Neural cell (in vitro differentiated cells): ENCODE measurements at regions not wholly inside any gene's neighbourhood (a gene's known extent, or its start where the extent isn't known, plus 50 kb on each side); places are given as distances from the start of the nearest gene placed in this dataset.

ENCODE experiments used
- EP300 ChIP-seq: fragments of 450-650 bp; conservative IDR thresholded peaks from 2 replicates; pipeline ENCODE4 v1.6.1; 2014; ENCODE audit warnings: antibody characterized with exemption, mild to moderate bottlenecking, moderate library complexity; ENCODE audit not compliant: poor library complexity, severe bottlenecking
- EZH2 ChIP-seq: fragments of 200-600, 300-800 bp; shearing (Covaris generic), sonication (generic); IDR thresholded peaks from 2 replicates; pipeline ENCODE4 v1.6.1; 2014; ENCODE audit warnings: antibody characterized with exemption, low read length, borderline replicate concordance, mild to moderate bottlenecking; ENCODE audit not compliant: insufficient read depth, poor library complexity, severe bottlenecking
- POLR2AphosphoS5 ChIP-seq: IDR thresholded peaks from 2 replicates; pipeline ENCODE4 v1.6.1; 2012
- RAD21 ChIP-seq: fragments of 450-650 bp; conservative IDR thresholded peaks from 2 replicates; pipeline ENCODE4 v1.6.1; 2014; ENCODE audit warnings: antibody characterized with exemption, mild to moderate bottlenecking, moderate library complexity
- SMC3 ChIP-seq: fragments of 450-650 bp; conservative IDR thresholded peaks from 2 replicates; pipeline ENCODE4 v1.6.1; 2014; ENCODE audit warnings: antibody characterized with exemption, mild to moderate bottlenecking, moderate library complexity; ENCODE audit not compliant: poor library complexity
- TAF1 ChIP-seq: IDR thresholded peaks from 2 replicates; pipeline ENCODE4 v1.6.1; 2012; ENCODE audit warnings: low read depth
- TF ChIP-seq, protein P1 (sequence below): fragments of 450-650 bp; IDR thresholded peaks from 2 replicates; pipeline ENCODE4 v1.5.1; 2014; ENCODE audit warnings: antibody characterized with exemption, mild to moderate bottlenecking, moderate library complexity; ENCODE audit not compliant: poor library complexity, severe bottlenecking
- TF ChIP-seq, protein P2 (sequence below): IDR thresholded peaks from 2 replicates; pipeline ENCODE4 v1.6.1; 2012; ENCODE audit warnings: borderline replicate concordance

DNA sequence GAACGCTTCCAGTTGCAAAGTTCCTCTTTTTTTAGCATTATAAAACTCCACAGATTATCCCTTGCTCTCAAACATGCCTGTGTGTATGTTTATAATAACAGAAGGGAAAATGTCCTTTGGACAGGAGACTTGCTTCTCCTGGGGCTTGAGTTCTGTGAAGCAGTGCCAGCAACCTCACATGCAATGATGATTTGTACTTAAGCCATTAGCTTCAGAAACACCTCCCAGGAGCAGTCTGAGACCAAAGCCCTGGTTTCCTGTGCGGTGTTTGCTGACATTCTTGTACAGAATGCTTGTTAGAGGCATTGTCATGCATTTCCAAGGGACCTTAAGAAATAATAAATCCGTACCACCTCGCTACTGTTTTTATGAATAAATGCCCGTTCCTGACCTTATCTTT is 752.8 kb downstream of the CBLN4 start:
- TF ChIP-seq EZH2 (no peak), SMC3 (no peak), POLR2AphosphoS5 (no peak), TAF1 (no peak), EP300 (no peak), RAD21 (no peak)
- TF ChIP-seq, protein P1, sequence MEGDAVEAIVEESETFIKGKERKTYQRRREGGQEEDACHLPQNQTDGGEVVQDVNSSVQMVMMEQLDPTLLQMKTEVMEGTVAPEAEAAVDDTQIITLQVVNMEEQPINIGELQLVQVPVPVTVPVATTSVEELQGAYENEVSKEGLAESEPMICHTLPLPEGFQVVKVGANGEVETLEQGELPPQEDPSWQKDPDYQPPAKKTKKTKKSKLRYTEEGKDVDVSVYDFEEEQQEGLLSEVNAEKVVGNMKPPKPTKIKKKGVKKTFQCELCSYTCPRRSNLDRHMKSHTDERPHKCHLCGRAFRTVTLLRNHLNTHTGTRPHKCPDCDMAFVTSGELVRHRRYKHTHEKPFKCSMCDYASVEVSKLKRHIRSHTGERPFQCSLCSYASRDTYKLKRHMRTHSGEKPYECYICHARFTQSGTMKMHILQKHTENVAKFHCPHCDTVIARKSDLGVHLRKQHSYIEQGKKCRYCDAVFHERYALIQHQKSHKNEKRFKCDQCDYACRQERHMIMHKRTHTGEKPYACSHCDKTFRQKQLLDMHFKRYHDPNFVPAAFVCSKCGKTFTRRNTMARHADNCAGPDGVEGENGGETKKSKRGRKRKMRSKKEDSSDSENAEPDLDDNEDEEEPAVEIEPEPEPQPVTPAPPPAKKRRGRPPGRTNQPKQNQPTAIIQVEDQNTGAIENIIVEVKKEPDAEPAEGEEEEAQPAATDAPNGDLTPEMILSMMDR = no peak
- TF ChIP-seq, protein P2, sequence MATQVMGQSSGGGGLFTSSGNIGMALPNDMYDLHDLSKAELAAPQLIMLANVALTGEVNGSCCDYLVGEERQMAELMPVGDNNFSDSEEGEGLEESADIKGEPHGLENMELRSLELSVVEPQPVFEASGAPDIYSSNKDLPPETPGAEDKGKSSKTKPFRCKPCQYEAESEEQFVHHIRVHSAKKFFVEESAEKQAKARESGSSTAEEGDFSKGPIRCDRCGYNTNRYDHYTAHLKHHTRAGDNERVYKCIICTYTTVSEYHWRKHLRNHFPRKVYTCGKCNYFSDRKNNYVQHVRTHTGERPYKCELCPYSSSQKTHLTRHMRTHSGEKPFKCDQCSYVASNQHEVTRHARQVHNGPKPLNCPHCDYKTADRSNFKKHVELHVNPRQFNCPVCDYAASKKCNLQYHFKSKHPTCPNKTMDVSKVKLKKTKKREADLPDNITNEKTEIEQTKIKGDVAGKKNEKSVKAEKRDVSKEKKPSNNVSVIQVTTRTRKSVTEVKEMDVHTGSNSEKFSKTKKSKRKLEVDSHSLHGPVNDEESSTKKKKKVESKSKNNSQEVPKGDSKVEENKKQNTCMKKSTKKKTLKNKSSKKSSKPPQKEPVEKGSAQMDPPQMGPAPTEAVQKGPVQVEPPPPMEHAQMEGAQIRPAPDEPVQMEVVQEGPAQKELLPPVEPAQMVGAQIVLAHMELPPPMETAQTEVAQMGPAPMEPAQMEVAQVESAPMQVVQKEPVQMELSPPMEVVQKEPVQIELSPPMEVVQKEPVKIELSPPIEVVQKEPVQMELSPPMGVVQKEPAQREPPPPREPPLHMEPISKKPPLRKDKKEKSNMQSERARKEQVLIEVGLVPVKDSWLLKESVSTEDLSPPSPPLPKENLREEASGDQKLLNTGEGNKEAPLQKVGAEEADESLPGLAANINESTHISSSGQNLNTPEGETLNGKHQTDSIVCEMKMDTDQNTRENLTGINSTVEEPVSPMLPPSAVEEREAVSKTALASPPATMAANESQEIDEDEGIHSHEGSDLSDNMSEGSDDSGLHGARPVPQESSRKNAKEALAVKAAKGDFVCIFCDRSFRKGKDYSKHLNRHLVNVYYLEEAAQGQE = no peak
